Calu3 (cell line): ENCODE measurements at regions not wholly inside any gene's neighbourhood (a gene's known extent, or its start where the extent isn't known, plus 50 kb on each side); places are given as distances from the start of the nearest gene placed in this dataset.

Source experiments
- BruUV-seq: library from RNA; stranded (reverse); fragments of 400-500 nt; replicated peaks from 2 replicates; lab custom pipeline; 2021; lab: Mats Ljungman, UMichigan
- CTCF ChIA-PET: fragments of 300-600 bp; sonication (Branson Sonifier 250); formaldehyde crosslinking; loops from one replicate; lab custom pipeline; 2022; ENCODE audit warnings: antibody characterized with exemption; lab: Charles Lee
- DNase-seq: peaks from one replicate; pipeline ENCODE4 v3.0.0; 2022
- H3K27ac Mint-ChIP-seq: one replicate; pipeline ENCODE4 v1.8.0; 2022; ENCODE audit warnings: mixed read lengths; ENCODE audit not compliant: unreplicated experiment
- H3K27me3 Mint-ChIP-seq: one replicate; pipeline ENCODE4 v1.8.0; 2022; ENCODE audit warnings: mixed read lengths; ENCODE audit not compliant: unreplicated experiment
- H3K36me3 Mint-ChIP-seq: one replicate; pipeline ENCODE4 v1.8.0; 2022; ENCODE audit warnings: mild to moderate bottlenecking, moderate library complexity, mixed read lengths; ENCODE audit not compliant: insufficient read depth, unreplicated experiment
- H3K4me1 Mint-ChIP-seq: one replicate; pipeline ENCODE4 v1.8.0; 2022; ENCODE audit warnings: mild to moderate bottlenecking, low read depth, mixed read lengths; ENCODE audit not compliant: unreplicated experiment
- H3K4me3 Mint-ChIP-seq: one replicate; pipeline ENCODE4 v1.8.0; 2022; ENCODE audit warnings: mild to moderate bottlenecking, low read depth, moderate library complexity, mixed read lengths; ENCODE audit not compliant: unreplicated experiment
- H3K9me3 Mint-ChIP-seq: one replicate; pipeline ENCODE4 v1.8.0; 2022; ENCODE audit warnings: low read depth, mixed read lengths; ENCODE audit not compliant: unreplicated experiment
- intact Hi-C: fragments of 100-400 bp; cut with micrococcal nuclease; formaldehyde crosslinking; loops from one replicate; pipeline ENCODE4 v1.10.0; 2022; ENCODE audit not compliant: unreplicated experiment
- TF ChIP-seq, protein P1 (sequence below): fragments of 200-600 bp; IDR thresholded peaks from one replicate; pipeline ENCODE4 v1.8.0; 2022; ENCODE audit warnings: antibody characterized with exemption; ENCODE audit not compliant: unreplicated experiment

DNA sequence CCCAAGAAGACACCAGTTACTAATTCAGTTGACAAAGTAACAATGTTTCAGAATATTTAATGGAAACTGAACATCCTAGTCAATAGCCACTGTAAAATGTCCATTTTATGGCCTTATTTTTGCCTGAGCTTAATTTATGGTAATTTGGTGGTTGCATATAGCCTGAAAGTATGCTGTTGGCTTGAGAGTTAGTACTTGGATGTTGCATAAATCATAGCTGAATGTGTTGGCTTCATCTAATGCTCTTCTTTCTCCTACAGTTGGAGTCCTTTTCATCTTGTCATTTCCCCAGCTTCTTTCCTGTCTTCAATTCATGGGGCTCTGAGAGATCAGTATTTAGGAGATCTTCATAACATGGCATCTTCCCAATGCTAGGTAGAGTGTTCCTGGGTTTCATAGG lies 164.6 kb downstream of the MAT2B start:
- TF ChIP-seq, protein P1, sequence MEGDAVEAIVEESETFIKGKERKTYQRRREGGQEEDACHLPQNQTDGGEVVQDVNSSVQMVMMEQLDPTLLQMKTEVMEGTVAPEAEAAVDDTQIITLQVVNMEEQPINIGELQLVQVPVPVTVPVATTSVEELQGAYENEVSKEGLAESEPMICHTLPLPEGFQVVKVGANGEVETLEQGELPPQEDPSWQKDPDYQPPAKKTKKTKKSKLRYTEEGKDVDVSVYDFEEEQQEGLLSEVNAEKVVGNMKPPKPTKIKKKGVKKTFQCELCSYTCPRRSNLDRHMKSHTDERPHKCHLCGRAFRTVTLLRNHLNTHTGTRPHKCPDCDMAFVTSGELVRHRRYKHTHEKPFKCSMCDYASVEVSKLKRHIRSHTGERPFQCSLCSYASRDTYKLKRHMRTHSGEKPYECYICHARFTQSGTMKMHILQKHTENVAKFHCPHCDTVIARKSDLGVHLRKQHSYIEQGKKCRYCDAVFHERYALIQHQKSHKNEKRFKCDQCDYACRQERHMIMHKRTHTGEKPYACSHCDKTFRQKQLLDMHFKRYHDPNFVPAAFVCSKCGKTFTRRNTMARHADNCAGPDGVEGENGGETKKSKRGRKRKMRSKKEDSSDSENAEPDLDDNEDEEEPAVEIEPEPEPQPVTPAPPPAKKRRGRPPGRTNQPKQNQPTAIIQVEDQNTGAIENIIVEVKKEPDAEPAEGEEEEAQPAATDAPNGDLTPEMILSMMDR = no peak
- H3K27me3 Mint-ChIP-seq = no peaks in the 10 kb centered on the region
- no peaks in the 10 kb centered on the region for H3K36me3 Mint-ChIP-seq
- H3K4me3 Mint-ChIP-seq = no peak overlapping the region
- H3K9me3 Mint-ChIP-seq = peaks cover 2% of the 10 kb centered on the region
- BruUV-seq = no TSS peak
- H3K4me1 Mint-ChIP-seq = no peaks in the 10 kb centered on the region
- CTCF ChIA-PET = no interaction called here
- no peak overlapping the region for H3K27ac Mint-ChIP-seq
- no peak for DNase-seq
- intact Hi-C loops = no loop called here

GRCh38 chr5:163677092-163677491 lies 171.7 kb downstream of the MAT2B start:
- Mint-ChIP-seq H3K27me3 (no peaks in the 10 kb centered on the region), H3K27ac (no peak overlapping the region), H3K4me1 (no peaks in the 10 kb centered on the region), H3K4me3 (no peak overlapping the region), H3K9me3 (no peaks in the 10 kb centered on the region), H3K36me3 (no peaks in the 10 kb centered on the region)
- CTCF ChIA-PET = no interaction called here
- no peak for DNase-seq
- TF ChIP-seq, protein P1 = no peak
- no TSS peak for BruUV-seq
- intact Hi-C loops = no loop called here

DNA sequence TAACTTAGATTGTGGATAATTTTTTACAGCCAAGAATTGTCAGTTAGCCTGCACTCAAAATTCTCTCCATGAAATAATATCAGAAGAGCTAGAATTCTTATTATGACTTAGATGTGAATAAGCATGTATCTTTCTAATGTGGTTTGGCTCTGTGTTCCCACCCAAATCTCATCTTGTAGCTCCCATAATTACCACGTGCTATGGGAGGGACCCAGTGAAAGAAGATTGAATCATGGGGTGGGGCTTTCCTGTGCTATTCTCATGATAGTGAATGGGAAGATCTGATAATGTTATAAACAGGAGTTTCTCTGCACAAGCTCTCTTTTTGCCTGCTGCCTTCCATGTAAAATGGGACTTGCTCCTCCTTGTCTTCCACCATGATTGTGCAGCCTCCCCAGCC lies 176.8 kb downstream of the MAT2B start:
- Mint-ChIP-seq H3K27ac (no peak overlapping the region), H3K9me3 (no peaks in the 10 kb centered on the region), H3K36me3 (no peaks in the 10 kb centered on the region), H3K4me1 (no peaks in the 10 kb centered on the region), H3K4me3 (no peak overlapping the region), H3K27me3 (no peaks in the 10 kb centered on the region)
- CTCF ChIA-PET = interaction anchor here (0.6 kb wide), 1 partner anchor 41 kb away, joined by 4 read pairs; no protein-coding TSS in a partner anchor
- no TSS peak for BruUV-seq
- intact Hi-C loops = no loop called here
- TF ChIP-seq, protein P1 = no peak
- no peak for DNase-seq

GRCh38 chr5:163687414-163687813 lies 182.0 kb downstream of the MAT2B start:
- H3K36me3 Mint-ChIP-seq = no peaks in the 10 kb centered on the region
- DNase-seq = no peak

More at GRCh38 chr5:163687414-163687813, 182.0 kb downstream of the MAT2B start:
- Mint-ChIP-seq H3K27me3 (peaks cover 8% of the 10 kb centered on the region), H3K4me1 (no peaks in the 10 kb centered on the region), H3K9me3 (no peaks in the 10 kb centered on the region), H3K27ac (no peak overlapping the region), H3K4me3 (no peak overlapping the region)
- BruUV-seq = no TSS peak
- CTCF ChIA-PET = interaction anchor here (0.7 kb wide), 1 partner anchor 9 kb away, joined by 3 read pairs; no protein-coding TSS in a partner anchor
- TF ChIP-seq, protein P1 = no peak
- intact Hi-C loops = no loop called here
